IMR-90 (cell line): ENCODE measurements at regions not wholly inside any gene's neighbourhood (a gene's known extent, or its start where the extent isn't known, plus 50 kb on each side); places are given as distances from the start of the nearest gene placed in this dataset.

Experiments
- ATAC-seq: fragments of 200-7000 bp; cut with Tn5 transposase; 2 replicates; pipeline ENCODE4 v1.9.1; 2020; ENCODE audit warnings: low read depth, mild to moderate bottlenecking, moderate library complexity
- BruUV-seq: library from RNA; stranded (reverse); fragments of 400-500 nt; replicated peaks from 2 replicates; lab custom pipeline; 2021; lab: Mats Ljungman, UMichigan
- CTCF ChIA-PET: fragments of 300-600 bp; formaldehyde crosslinking; extraction: SDS; loops from one replicate; lab custom pipeline; 2021; ENCODE audit warnings: antibody characterized with exemption; lab: Yijun Ruan, JAX
- POLR2A ChIA-PET: fragments of 300-600 bp; sonication (Branson Sonifier 250); formaldehyde crosslinking; loops from one replicate; lab custom pipeline; 2022; ENCODE audit warnings: antibody characterized with exemption; ENCODE audit not compliant: unreplicated experiment; lab: Charles Lee
- DNase-seq: peaks from one replicate; pipeline ENCODE4 v3.0.0; 2013
- H2AFZ ChIP-seq: replicated peaks from 2 replicates; pipeline ENCODE3; 2013; ENCODE audit warnings: low read length, mild to moderate bottlenecking; ENCODE audit not compliant: poor library complexity
- H2AK5ac ChIP-seq: 2 replicates; pipeline ENCODE4 v1.6.1; 2013; ENCODE audit warnings: low read depth, low read length, inconsistent platforms
- H2AK9ac ChIP-seq: replicated peaks from 2 replicates; pipeline ENCODE3; 2013; ENCODE audit warnings: mild to moderate bottlenecking, low read depth, low read length, moderate library complexity; ENCODE audit not compliant: poor library complexity
- H2BK120ac ChIP-seq: 2 replicates; pipeline ENCODE4 v1.6.1; 2013; ENCODE audit warnings: low read depth, low read length, inconsistent platforms
- H2BK15ac ChIP-seq: 3 replicates; pipeline ENCODE4 v1.6.1; 2013; ENCODE audit warnings: low read depth, low read length, inconsistent platforms
- H2BK20ac ChIP-seq: 2 replicates; pipeline ENCODE4 v1.6.1; 2013; ENCODE audit warnings: low read depth, mild to moderate bottlenecking, inconsistent platforms, low read length, moderate library complexity
- H2BK5ac ChIP-seq: 2 replicates; pipeline ENCODE4 v1.6.1; 2013; ENCODE audit warnings: mild to moderate bottlenecking, low read depth, low read length, inconsistent platforms; ENCODE audit not compliant: poor library complexity, severe bottlenecking
- H3K14ac ChIP-seq: replicated peaks from 2 replicates; pipeline ENCODE4 v1.6.1; 2013; ENCODE audit warnings: low read depth, low read length, inconsistent platforms
- H3K18ac ChIP-seq: 2 replicates; pipeline ENCODE4 v1.6.1; 2013; ENCODE audit warnings: low read depth, low read length, control low read depth
- H3K23ac ChIP-seq: 2 replicates; pipeline ENCODE4 v1.6.1; 2013; ENCODE audit warnings: low read depth, low read length, inconsistent platforms
- H3K27ac ChIP-seq: 2 replicates; pipeline ENCODE4 v1.5.1; 2013; ENCODE audit warnings: mild to moderate bottlenecking, control low read depth, low read length; ENCODE audit not compliant: insufficient read depth
- H3K27me3 ChIP-seq: 2 replicates; pipeline ENCODE4 v1.6.1; 2013; ENCODE audit warnings: low read length; ENCODE audit not compliant: control insufficient read depth, insufficient read depth
- H3K36me3 ChIP-seq: 2 replicates; pipeline ENCODE4 v1.6.1; 2013; ENCODE audit warnings: low read length, mixed read lengths; ENCODE audit not compliant: control insufficient read depth, insufficient read depth
- H3K4ac ChIP-seq: 2 replicates; pipeline ENCODE4 v1.6.1; 2013; ENCODE audit warnings: low read depth, low read length, inconsistent platforms
- H3K4me1 ChIP-seq: 2 replicates; pipeline ENCODE4 v1.6.1; 2013; ENCODE audit warnings: low read length, mixed read lengths; ENCODE audit not compliant: control insufficient read depth, insufficient read depth
- H3K4me2 ChIP-seq: 2 replicates; pipeline ENCODE4 v1.6.1; 2013; ENCODE audit warnings: low read depth, mild to moderate bottlenecking, control low read depth, low read length, moderate library complexity
- H3K4me3 ChIP-seq: 2 replicates; pipeline ENCODE4 v1.5.1; 2013; ENCODE audit warnings: low read depth, mild to moderate bottlenecking, control low read depth, low read length, moderate library complexity; ENCODE audit not compliant: insufficient read depth
- H3K56ac ChIP-seq: 2 replicates; pipeline ENCODE4 v1.6.1; 2013; ENCODE audit warnings: low read length, inconsistent platforms; ENCODE audit not compliant: insufficient read depth; ENCODE audit errors: extremely low read depth
- H3K79me1 ChIP-seq, 2 experiments: 2 replicates each; pipeline ENCODE4 v1.6.1; 2013; ENCODE audit warnings: low read length in 2 of 2, inconsistent platforms in 1 of 2, low read depth in 1 of 2
- H3K9ac ChIP-seq: 2 replicates; pipeline ENCODE4 v1.6.1; 2013; ENCODE audit warnings: low read depth, low read length, control low read depth
- H3K9me1 ChIP-seq: 2 replicates; pipeline ENCODE4 v1.6.1; 2013; ENCODE audit warnings: low read length, inconsistent platforms; ENCODE audit not compliant: insufficient read depth
- H3K9me3 ChIP-seq: 2 replicates; pipeline ENCODE4 v1.6.1; 2013; ENCODE audit warnings: low read length; ENCODE audit not compliant: control insufficient read depth, insufficient read depth
- H4K20me1 ChIP-seq: 2 replicates; pipeline ENCODE4 v1.6.1; 2013; ENCODE audit warnings: low read length, inconsistent platforms; ENCODE audit not compliant: insufficient read depth
- H4K5ac ChIP-seq: 2 replicates; pipeline ENCODE4 v1.6.1; 2013; ENCODE audit warnings: mild to moderate bottlenecking, low read depth, low read length, control low read depth
- H4K8ac ChIP-seq, 2 experiments: 2 replicates each; pipeline ENCODE4 v1.6.1; 2013; ENCODE audit warnings: low read depth in 2 of 2, low read length in 2 of 2, control low read depth in 1 of 2, inconsistent platforms in 1 of 2
- H4K91ac ChIP-seq: 2 replicates; pipeline ENCODE4 v1.6.1; 2013; ENCODE audit warnings: low read depth, low read length, inconsistent platforms; ENCODE audit not compliant: insufficient read depth
- BHLHE40 ChIP-seq: fragments of 150-350 bp; IDR thresholded peaks from 2 replicates; pipeline ENCODE4 v1.6.1; 2016; ENCODE audit warnings: mild to moderate bottlenecking, low read depth, low read length
- CTCF ChIP-seq: conservative IDR thresholded peaks from 2 replicates; pipeline ENCODE4 v1.5.1; 2012; ENCODE audit warnings: mild to moderate bottlenecking, low read depth, low read length, improper control_type of control experiment
- ELK1 ChIP-seq: fragments of 150-350 bp; IDR thresholded peaks from 2 replicates; pipeline ENCODE4 v1.6.1; 2016; ENCODE audit warnings: low read depth, mild to moderate bottlenecking, low read length, moderate library complexity, borderline replicate concordance
- FOS ChIP-seq: fragments of 150-350 bp; IDR thresholded peaks from 2 replicates; pipeline ENCODE4 v1.6.1; 2016; ENCODE audit warnings: low read depth, low read length
- NFE2L2 ChIP-seq: fragments of 150-350 bp; IDR thresholded peaks from 2 replicates; pipeline ENCODE4 v1.6.1; 2016; ENCODE audit warnings: low read depth, mild to moderate bottlenecking, low read length
- POLR2A ChIP-seq: IDR thresholded peaks from 2 replicates; pipeline ENCODE4 v1.6.1; 2012; ENCODE audit warnings: mild to moderate bottlenecking, low read depth, low read length
- RAD21 ChIP-seq: IDR thresholded peaks from 2 replicates; pipeline ENCODE4 v1.6.1; 2012; ENCODE audit warnings: low read length, improper control_type of control experiment
- RFX5 ChIP-seq: IDR thresholded peaks from 2 replicates; pipeline ENCODE4 v1.8.0; 2012; ENCODE audit warnings: low read depth, mild to moderate bottlenecking, low read length, moderate library complexity
- WGBS, 2 experiments: methylation state at CpG; one replicate each; pipeline versions ENCODE4 v1.1.5 to v1.1.7; 2013; ENCODE audit warnings: missing lambda C conversion rate in 2 of 2; ENCODE audit not compliant: insufficient read length in 1 of 2; ENCODE audit errors: extremely low coverage in 2 of 2; 5-methylcytosine and 5-hydroxymethylcytosine counted together
- dilution Hi-C: fragments of 300-500 bp; cut with HindIII; formaldehyde crosslinking; loops from one replicate; pipeline ENCODE4 v1.14.3; 2018; ENCODE audit warnings: low sequenced_read_pairs; ENCODE audit not compliant: unreplicated experiment
- in situ Hi-C: fragments of 300-500 bp; cut with MboI; formaldehyde crosslinking; loops from 3 replicates; pipeline ENCODE4 v1.14.3; 2019; ENCODE audit warnings: low sequenced_read_pairs, inconsistent platforms, mixed read lengths
- intact Hi-C: fragments of 100-400 bp; cut with micrococcal nuclease; formaldehyde crosslinking; loops from 2 replicates; pipeline ENCODE4 v1.10.0; 2022

- DNase-seq: no peak
- ChIA-PET POLR2A (no interaction called here), CTCF (no interaction called here)
- Histone ChIP-seq H2BK15ac (no peak overlapping the region), H3K23ac (no peak overlapping the region), H2AK5ac (no peak overlapping the region), H3K56ac (no peak overlapping the region), H4K91ac (no peak overlapping the region), H3K14ac (no peak overlapping the region), H3K4me3 (no peak overlapping the region), H3K4me2 (no peak overlapping the region), H3K4me1 (no peaks in the 10 kb centered on the region), H3K9me1 (no peaks in the 10 kb centered on the region), H3K79me1 (no peaks in the 10 kb centered on the region), H3K27me3 (no peaks in the 10 kb centered on the region), H3K36me3 (no peaks in the 10 kb centered on the region), H2BK20ac (no peak overlapping the region), H4K20me1 (no peaks in the 10 kb centered on the region), H3K27ac (no peak overlapping the region), H3K9ac (no peak overlapping the region), H3K4ac (no peak overlapping the region), H2BK5ac (no peak overlapping the region), H4K5ac (no peak overlapping the region), H4K8ac (no peak overlapping the region), H3K9me3 (no peaks in the 10 kb centered on the region), H2BK120ac (no peak overlapping the region), H2AFZ (no peak overlapping the region), H3K18ac (no peak overlapping the region), H2AK9ac (no peak overlapping the region)
- no CpG with 5 or more reads among the region's 2 CpGs for WGBS, 2 experiments
- dilution Hi-C loops (no loop called here), in situ Hi-C loops (no loop called here), intact Hi-C loops (no loop called here)
- no TSS peak for BruUV-seq
- TF ChIP-seq ELK1 (no peak), FOS (no peak), RAD21 (no peak), POLR2A (no peak), NFE2L2 (no peak), CTCF (no peak), RFX5 (no peak), BHLHE40 (no peak)
- ATAC-seq: no peak
Measured at GRCh38 chr3:94617312-94617711, 554.5 kb downstream of the NSUN3 start.
